Endodermal cell (in vitro differentiated cells): ENCODE measurements at regions not wholly inside any gene's neighbourhood (a gene's known extent, or its start where the extent isn't known, plus 50 kb on each side); places are given as distances from the start of the nearest gene placed in this dataset.

ENCODE experiments used
- DNase-seq: peaks from one replicate; pipeline ENCODE4 v3.0.0-alpha.2; 2017
- H3K27ac ChIP-seq: 2 replicates; pipeline ENCODE4 v1.5.1; 2013; ENCODE audit warnings: mild to moderate bottlenecking, low read depth, low read length, moderate library complexity
- H3K27me3 ChIP-seq: 2 replicates; pipeline ENCODE4 v1.6.1; 2013; ENCODE audit warnings: mild to moderate bottlenecking, low read length, moderate library complexity; ENCODE audit not compliant: insufficient read depth, control insufficient read depth, poor library complexity, severe bottlenecking
- H3K36me3 ChIP-seq: 2 replicates; pipeline ENCODE4 v1.7.0; 2013; ENCODE audit warnings: mild to moderate bottlenecking, low read length, moderate library complexity; ENCODE audit not compliant: control insufficient read depth, insufficient read depth
- H3K4me1 ChIP-seq: one replicate; pipeline ENCODE4 v1.7.0; 2013; ENCODE audit warnings: low read length; ENCODE audit not compliant: control insufficient read depth, insufficient read depth
- H3K4me3 ChIP-seq: 2 replicates; pipeline ENCODE4 v1.5.1; 2013; ENCODE audit warnings: mild to moderate bottlenecking, low read length, moderate library complexity
- H3K9ac ChIP-seq: 2 replicates; pipeline ENCODE4 v1.6.1; 2013; ENCODE audit warnings: mild to moderate bottlenecking, low read length, moderate library complexity; ENCODE audit not compliant: poor library complexity, severe bottlenecking; ENCODE audit errors: extremely low read depth
- H3K9me3 ChIP-seq: 2 replicates; pipeline ENCODE4 v1.6.1; 2013; ENCODE audit warnings: mild to moderate bottlenecking, low read length, moderate library complexity; ENCODE audit not compliant: control insufficient read depth
- H3K27ac Mint-ChIP-seq: 2 replicates; pipeline ENCODE4 v1.8.0; 2020; ENCODE audit warnings: mixed read lengths
- H3K27me3 Mint-ChIP-seq: 2 replicates; pipeline ENCODE4 v1.8.0; 2021; ENCODE audit warnings: mild to moderate bottlenecking, mixed read lengths; ENCODE audit not compliant: insufficient read depth
- H3K36me3 Mint-ChIP-seq: 2 replicates; pipeline ENCODE4 v1.8.0; 2020; ENCODE audit warnings: low read depth, mixed read lengths
- H3K4me1 Mint-ChIP-seq: 2 replicates; pipeline ENCODE4 v1.8.0; 2020; ENCODE audit warnings: mixed read lengths
- H3K4me3 Mint-ChIP-seq: 2 replicates; pipeline ENCODE4 v1.8.0; 2020; ENCODE audit warnings: mild to moderate bottlenecking, moderate library complexity, mixed read lengths
- H3K9me3 Mint-ChIP-seq: 2 replicates; pipeline ENCODE4 v1.8.0; 2020; ENCODE audit warnings: mild to moderate bottlenecking, mixed read lengths
- WGBS, 2 experiments: methylation state at CpG; one replicate each; pipeline versions ENCODE4 v1.1.5 to v1.1.7; 2013; ENCODE audit warnings: missing lambda C conversion rate in 2 of 2, mixed read lengths in 1 of 2; ENCODE audit not compliant: insufficient coverage in 1 of 2, insufficient read length in 1 of 2; 5-methylcytosine and 5-hydroxymethylcytosine counted together
- TF ChIP-seq, protein P1 (sequence below): fragments of 200-600 bp; sonication (generic); conservative IDR thresholded peaks from 2 replicates; pipeline ENCODE4 v1.5.0; 2021; ENCODE audit warnings: antibody characterized with exemption, mild to moderate bottlenecking

DNA sequence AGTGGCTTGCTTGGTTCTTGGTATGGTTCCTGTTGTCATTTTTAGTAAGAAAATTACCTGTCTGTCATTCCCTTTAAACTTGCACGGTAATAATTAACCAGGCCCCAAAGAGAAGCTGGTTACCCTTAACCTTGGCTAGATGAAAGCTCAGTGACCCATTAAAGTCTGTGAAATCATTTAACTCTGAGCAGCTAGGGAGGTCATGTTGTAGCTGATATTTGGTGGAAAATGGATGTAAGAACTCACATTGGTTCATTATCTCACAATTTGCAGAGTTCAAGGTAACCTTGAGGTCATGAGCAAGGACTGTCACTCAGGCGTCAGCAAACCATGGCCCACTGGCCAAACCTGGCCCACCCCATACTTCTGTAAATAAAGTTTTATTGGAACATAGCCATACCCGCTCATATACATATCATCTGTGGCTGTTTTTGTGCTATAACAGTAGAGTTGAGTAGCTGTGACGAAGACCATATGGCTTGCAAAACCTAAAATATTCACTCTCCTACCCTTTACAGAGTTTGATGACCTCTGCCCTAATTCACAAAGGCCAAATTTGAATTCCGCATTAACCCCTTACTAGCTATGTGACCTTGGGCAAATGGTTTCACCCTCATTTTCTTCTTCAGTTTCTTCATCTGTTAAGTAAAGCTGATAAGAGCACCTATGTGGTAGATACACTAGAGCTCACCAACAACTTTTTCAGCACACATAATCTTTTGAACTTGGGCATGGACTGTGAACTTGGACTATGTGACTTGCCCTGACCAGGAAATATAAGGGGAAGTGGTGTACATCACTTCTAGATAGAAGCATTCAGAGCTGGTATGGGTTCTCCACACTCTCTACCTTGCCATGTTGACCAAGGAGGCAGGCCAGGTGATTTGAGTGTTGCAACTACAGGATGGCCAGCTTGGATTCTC lies 61.5 kb upstream of the CPEB4 start:
- no peak overlapping the region for H3K9ac ChIP-seq
- H3K4me3 ChIP-seq: no peak overlapping the region
- H3K4me1 Mint-ChIP-seq: peaks cover 28% of the 10 kb centered on the region
- peaks cover 8% of the 10 kb centered on the region for H3K9me3 Mint-ChIP-seq
- 88 to 96% methylated on average over 4 to 5 of the region's 5 CpGs for WGBS, 2 experiments
- no peaks in the 10 kb centered on the region for H3K36me3 Mint-ChIP-seq
- no peaks in the 10 kb centered on the region for H3K9me3 ChIP-seq
- peaks cover 13% of the 10 kb centered on the region for H3K4me1 ChIP-seq
- TF ChIP-seq, protein P1, sequence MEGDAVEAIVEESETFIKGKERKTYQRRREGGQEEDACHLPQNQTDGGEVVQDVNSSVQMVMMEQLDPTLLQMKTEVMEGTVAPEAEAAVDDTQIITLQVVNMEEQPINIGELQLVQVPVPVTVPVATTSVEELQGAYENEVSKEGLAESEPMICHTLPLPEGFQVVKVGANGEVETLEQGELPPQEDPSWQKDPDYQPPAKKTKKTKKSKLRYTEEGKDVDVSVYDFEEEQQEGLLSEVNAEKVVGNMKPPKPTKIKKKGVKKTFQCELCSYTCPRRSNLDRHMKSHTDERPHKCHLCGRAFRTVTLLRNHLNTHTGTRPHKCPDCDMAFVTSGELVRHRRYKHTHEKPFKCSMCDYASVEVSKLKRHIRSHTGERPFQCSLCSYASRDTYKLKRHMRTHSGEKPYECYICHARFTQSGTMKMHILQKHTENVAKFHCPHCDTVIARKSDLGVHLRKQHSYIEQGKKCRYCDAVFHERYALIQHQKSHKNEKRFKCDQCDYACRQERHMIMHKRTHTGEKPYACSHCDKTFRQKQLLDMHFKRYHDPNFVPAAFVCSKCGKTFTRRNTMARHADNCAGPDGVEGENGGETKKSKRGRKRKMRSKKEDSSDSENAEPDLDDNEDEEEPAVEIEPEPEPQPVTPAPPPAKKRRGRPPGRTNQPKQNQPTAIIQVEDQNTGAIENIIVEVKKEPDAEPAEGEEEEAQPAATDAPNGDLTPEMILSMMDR: no peak
- H3K27me3 ChIP-seq: no peaks in the 10 kb centered on the region
- H3K27ac Mint-ChIP-seq: no peak overlapping the region
- no peaks in the 10 kb centered on the region for H3K36me3 ChIP-seq
- peaks cover 10% of the 10 kb centered on the region for H3K27me3 Mint-ChIP-seq
- H3K4me3 Mint-ChIP-seq: no peak overlapping the region
- H3K27ac ChIP-seq: no peak overlapping the region
- no peak for DNase-seq

DNA sequence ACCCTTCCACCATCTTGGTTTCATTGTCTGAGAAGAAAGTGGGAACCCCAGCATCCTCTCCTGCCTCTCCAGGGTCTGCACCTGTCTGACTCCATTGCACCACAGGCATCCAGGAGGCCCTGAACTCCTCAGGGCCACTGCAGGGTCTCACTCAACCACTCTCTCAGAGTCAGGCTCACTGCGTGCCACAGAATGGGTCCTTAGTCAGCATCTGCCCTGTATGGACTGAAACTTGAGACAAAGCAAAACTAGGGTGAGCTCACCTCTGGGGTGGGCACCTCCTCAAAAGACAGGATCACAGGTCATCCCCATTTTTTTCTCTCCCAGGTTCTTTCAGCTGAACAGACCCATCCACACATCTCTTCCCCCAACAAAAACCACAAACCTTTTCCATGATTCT lies 59.2 kb upstream of the CPEB4 start:
- no peak overlapping the region for H3K4me3 ChIP-seq
- H3K4me1 Mint-ChIP-seq: peaks cover 25% of the 10 kb centered on the region
- no peaks in the 10 kb centered on the region for H3K36me3 ChIP-seq
- no peaks in the 10 kb centered on the region for H3K36me3 Mint-ChIP-seq
- WGBS, 2 experiments: 96% methylated on average over 1 of the region's 1 CpG; no CpG with 5 or more reads in 1 of the 2 experiments
- H3K27me3 ChIP-seq: no peaks in the 10 kb centered on the region
- no peak overlapping the region for H3K9ac ChIP-seq
- TF ChIP-seq, protein P1: no peak
- peaks cover 8% of the 10 kb centered on the region for H3K9me3 Mint-ChIP-seq
- H3K27ac ChIP-seq: no peak overlapping the region
- no peak for DNase-seq
- H3K9me3 ChIP-seq: no peaks in the 10 kb centered on the region
- peaks cover 13% of the 10 kb centered on the region for H3K4me1 ChIP-seq
- H3K27me3 Mint-ChIP-seq: peaks cover 10% of the 10 kb centered on the region
- no peak overlapping the region for H3K27ac Mint-ChIP-seq
- no peak overlapping the region for H3K4me3 Mint-ChIP-seq

DNA sequence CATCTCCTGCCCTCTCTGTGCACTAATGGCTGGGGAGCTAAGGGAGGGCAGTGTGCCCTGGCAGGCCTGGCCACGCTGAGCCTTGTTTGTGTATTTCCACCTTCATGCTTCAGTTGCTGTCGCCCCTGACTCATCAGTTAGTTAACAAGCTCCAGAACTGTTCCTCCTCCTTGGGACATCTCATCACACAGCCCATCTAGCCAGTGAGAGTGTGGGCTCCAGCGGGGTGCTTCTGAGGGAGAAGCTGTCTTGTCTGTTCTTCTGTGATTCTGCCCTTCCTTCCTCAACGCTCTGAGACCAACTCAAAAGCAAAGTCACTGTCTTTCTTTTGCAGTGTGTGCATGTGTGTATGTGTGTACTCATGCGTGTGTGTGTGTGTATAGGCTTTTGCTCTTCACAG lies 58.3 kb upstream of the CPEB4 start:
- peaks cover 10% of the 10 kb centered on the region for H3K27me3 Mint-ChIP-seq
- no peak overlapping the region for H3K27ac ChIP-seq
- H3K4me1 ChIP-seq: peaks cover 7% of the 10 kb centered on the region
- peaks cover 16% of the 10 kb centered on the region for H3K4me1 Mint-ChIP-seq
- no peak for DNase-seq
- H3K36me3 Mint-ChIP-seq: no peaks in the 10 kb centered on the region
- TF ChIP-seq, protein P1: no peak
- H3K4me3 Mint-ChIP-seq: no peak overlapping the region
- H3K9ac ChIP-seq: no peak overlapping the region
- peaks cover 8% of the 10 kb centered on the region for H3K9me3 Mint-ChIP-seq
- WGBS, 2 experiments: 62 to 79% methylated on average over 3 to 5 of the region's 5 CpGs
- H3K4me3 ChIP-seq: no peak overlapping the region
- no peaks in the 10 kb centered on the region for H3K27me3 ChIP-seq
- no peaks in the 10 kb centered on the region for H3K36me3 ChIP-seq
- no peaks in the 10 kb centered on the region for H3K9me3 ChIP-seq
- H3K27ac Mint-ChIP-seq: no peak overlapping the region
